GM23248 (cell line): ENCODE measurements at regions not wholly inside any gene's neighbourhood (a gene's known extent, or its start where the extent isn't known, plus 50 kb on each side); places are given as distances from the start of the nearest gene placed in this dataset.

Experiments
- DNase-seq: peaks from one replicate; pipeline ENCODE4 v3.0.0-alpha.2; 2015
- H2AFZ ChIP-seq: fragments of 200-600 bp; sonication (generic); 2 replicates; pipeline ENCODE4 v1.6.1; 2016; ENCODE audit warnings: antibody characterized with exemption
- H3F3A ChIP-seq: fragments of 200-600 bp; sonication (generic); 2 replicates; pipeline ENCODE4 v1.6.1; 2016; ENCODE audit warnings: mild to moderate bottlenecking, antibody characterized with exemption, mixed run types; ENCODE audit not compliant: insufficient read depth
- H3K27ac ChIP-seq: fragments of 200-600 bp; sonication (generic); 2 replicates; pipeline ENCODE4 v1.5.1; 2016; ENCODE audit warnings: mild to moderate bottlenecking
- H3K27me3 ChIP-seq: fragments of 200-600 bp; sonication (generic); replicated peaks from 2 replicates; pipeline ENCODE4 v1.6.1; 2016; ENCODE audit warnings: mild to moderate bottlenecking; ENCODE audit not compliant: insufficient read depth
- H3K36me3 ChIP-seq: fragments of 200-600 bp; sonication (generic); 2 replicates; pipeline ENCODE4 v1.6.1; 2016; ENCODE audit warnings: low read depth, mild to moderate bottlenecking
- H3K4me1 ChIP-seq: fragments of 200-600 bp; sonication (generic); 2 replicates; pipeline ENCODE4 v1.6.1; 2016; ENCODE audit warnings: mild to moderate bottlenecking; ENCODE audit not compliant: insufficient read depth
- H3K4me2 ChIP-seq: fragments of 200-600 bp; sonication (generic); one replicate; pipeline ENCODE4 v1.6.1; 2016; ENCODE audit warnings: mild to moderate bottlenecking; ENCODE audit not compliant: unreplicated experiment
- H3K4me3 ChIP-seq: fragments of 200-600 bp; sonication (generic); 2 replicates; pipeline ENCODE4 v1.5.1; 2016; ENCODE audit warnings: mild to moderate bottlenecking
- H3K79me2 ChIP-seq: fragments of 200-600 bp; sonication (generic); 2 replicates; pipeline ENCODE4 v1.6.1; 2016; ENCODE audit warnings: mild to moderate bottlenecking; ENCODE audit not compliant: insufficient read depth
- H3K9ac ChIP-seq: fragments of 200-600 bp; sonication (generic); 2 replicates; pipeline ENCODE4 v1.6.1; 2016; ENCODE audit warnings: mild to moderate bottlenecking
- H3K9me2 ChIP-seq: fragments of 200-600 bp; sonication (generic); 2 replicates; pipeline ENCODE4 v1.6.1; 2016; ENCODE audit warnings: mixed run types, mild to moderate bottlenecking, moderate library complexity; ENCODE audit not compliant: insufficient read depth
- H3K9me3 ChIP-seq: fragments of 200-600 bp; sonication (generic); one replicate; pipeline ENCODE4 v1.6.1; 2017; ENCODE audit warnings: low read depth
- H4K20me1 ChIP-seq: fragments of 200-600 bp; sonication (generic); 2 replicates; pipeline ENCODE4 v1.6.0; 2016; ENCODE audit not compliant: insufficient read depth
- EZH2 ChIP-seq: fragments of 200-600 bp; sonication (generic); IDR thresholded peaks from 2 replicates; pipeline ENCODE4 v1.6.1; 2018; ENCODE audit warnings: antibody characterized with exemption, mild to moderate bottlenecking; ENCODE audit not compliant: insufficient read depth, poor library complexity, severe bottlenecking
- EZH2phosphoT487 ChIP-seq: fragments of 200-600 bp; sonication (generic); IDR thresholded peaks from 2 replicates; pipeline ENCODE4 v1.6.1; 2018; ENCODE audit warnings: antibody characterized with exemption, moderate library complexity, mild to moderate bottlenecking, low read depth; ENCODE audit not compliant: insufficient read depth
- WGBS, 2 experiments: methylation state at CpG; one replicate each; pipeline ENCODE4 v1.1.6; 2015 to 2017; ENCODE audit warnings: low lambda C conversion rate in 2 of 2, low coverage in 1 of 2; ENCODE audit errors: missing lambda C conversion rate in 2 of 2; 5-methylcytosine and 5-hydroxymethylcytosine counted together
- in situ Hi-C: fragments of 300-500 bp; cut with MboI; formaldehyde crosslinking; loops from 2 replicates; pipeline ENCODE4 v1.15.0; 2020

- Histone ChIP-seq H3K4me2 (no peak overlapping the region), H3K79me2 (no peaks in the 10 kb centered on the region), H3K4me3 (no peak overlapping the region), H3F3A (no peaks in the 10 kb centered on the region), H3K27ac (no peak overlapping the region), H2AFZ (no peak overlapping the region), H3K4me1 (no peaks in the 10 kb centered on the region), H3K9me3 (no peaks in the 10 kb centered on the region), H3K9ac (no peak overlapping the region), H3K27me3 (no peaks in the 10 kb centered on the region; the same call in 1 of the 2 replicates), H3K9me2 (no peaks in the 10 kb centered on the region), H3K36me3 (no peaks in the 10 kb centered on the region), H4K20me1 (no peaks in the 10 kb centered on the region)
- DNase-seq = peak; percentile 32
- in situ Hi-C loops = no loop called here
- 0% methylated on average over 1 of the region's 1 CpG for whole genome bisulfite sequencing, 2 experiments
- no peak for TF ChIP-seq EZH2phosphoT487
- TF ChIP-seq EZH2 = no peak
Measured at GRCh38 chr12:15044471-15044870, 71.6 kb downstream of the PDE6H start.

- no peak overlapping the region for H3K4me2 ChIP-seq
- H3K4me1 ChIP-seq = no peaks in the 10 kb centered on the region
- no peak overlapping the region for H3K4me3 ChIP-seq
- H3K36me3 ChIP-seq = no peaks in the 10 kb centered on the region
- H4K20me1 ChIP-seq = no peaks in the 10 kb centered on the region
- WGBS, 2 experiments = 5 to 9% methylated on average over 1 of the region's 1 CpG
- H3K9me3 ChIP-seq = no peaks in the 10 kb centered on the region
- H3K79me2 ChIP-seq = no peaks in the 10 kb centered on the region
- no peak overlapping the region for H3K9ac ChIP-seq
- H3K9me2 ChIP-seq = no peaks in the 10 kb centered on the region
- no peak overlapping the region for H2AFZ ChIP-seq
- in situ Hi-C loops = no loop called here
- no peak overlapping the region for H3K27ac ChIP-seq
- no peak for DNase-seq
- H3K27me3 ChIP-seq = no peaks in the 10 kb centered on the region; the same call in 1 of the 2 replicates
- H3F3A ChIP-seq = no peaks in the 10 kb centered on the region
- no peak for TF ChIP-seq EZH2phosphoT487
- no peak for TF ChIP-seq EZH2
Measured at GRCh38 chr12:15045451-15045850, 72.6 kb downstream of the PDE6H start.

- no peak for DNase-seq
- H3K4me3 ChIP-seq = no peak overlapping the region
- no peak overlapping the region for H3K9ac ChIP-seq
- no peaks in the 10 kb centered on the region for H3K36me3 ChIP-seq
- H3F3A ChIP-seq = no peaks in the 10 kb centered on the region
- H2AFZ ChIP-seq = no peak overlapping the region
- TF ChIP-seq EZH2phosphoT487 (no peak), EZH2 (no peak)
- H3K9me3 ChIP-seq = no peaks in the 10 kb centered on the region
- WGBS, 2 experiments = 25 to 30% methylated on average over 2 of the region's 2 CpGs
- no peaks in the 10 kb centered on the region for H3K4me1 ChIP-seq
- no peaks in the 10 kb centered on the region for H3K9me2 ChIP-seq
- in situ Hi-C loops = no loop called here
- no peak overlapping the region for H3K27ac ChIP-seq
- no peaks in the 10 kb centered on the region for H3K79me2 ChIP-seq
- no peak overlapping the region for H3K4me2 ChIP-seq
- H3K27me3 ChIP-seq = no peaks in the 10 kb centered on the region; the same call in 1 of the 2 replicates
- H4K20me1 ChIP-seq = no peaks in the 10 kb centered on the region
Measured at GRCh38 chr12:15047611-15048010, 74.8 kb downstream of the PDE6H start.

- TF ChIP-seq EZH2phosphoT487 (no peak), EZH2 (no peak)
- Histone ChIP-seq H3K4me2 (no peak overlapping the region), H3K9me2 (no peaks in the 10 kb centered on the region), H3K27ac (no peak overlapping the region), H2AFZ (no peak overlapping the region), H3K9ac (no peak overlapping the region), H3K36me3 (no peaks in the 10 kb centered on the region), H3K27me3 (no peaks in the 10 kb centered on the region), H3K79me2 (no peaks in the 10 kb centered on the region), H3K9me3 (no peaks in the 10 kb centered on the region), H3K4me1 (no peaks in the 10 kb centered on the region), H3K4me3 (no peak overlapping the region), H3F3A (no peaks in the 10 kb centered on the region), H4K20me1 (no peaks in the 10 kb centered on the region)
- no peak for DNase-seq
- in situ Hi-C loops = no loop called here
- 45 to 46% methylated on average over 8 of the region's 8 CpGs for WGBS, 2 experiments
Measured at GRCh38 chr12:15049461-15050153, 76.8 kb downstream of the PDE6H start.
